OCI-LY7 (cell line): ENCODE measurements at regions not wholly inside any gene's neighbourhood (a gene's known extent, or its start where the extent isn't known, plus 50 kb on each side); places are given as distances from the start of the nearest gene placed in this dataset.
"Not testable (repeated sequence)": the region's sequence is repeated elsewhere in the genome, so short reads cannot be mapped to it uniquely, and the experiment has no call there.

Experiments used
- BruUV-seq: library from RNA; stranded (reverse); fragments of 400-500 nt; replicated peaks from 2 replicates; lab custom pipeline; 2021; lab: Mats Ljungman, UMichigan
- CTCF ChIA-PET: fragments of 300-600 bp; sonication (Branson Sonifier 250); formaldehyde crosslinking; loops from one replicate; lab custom pipeline; 2022; ENCODE audit warnings: antibody characterized with exemption; ENCODE audit not compliant: unreplicated experiment; lab: Charles Lee
- POLR2A ChIA-PET: fragments of 300-600 bp; sonication (Branson Sonifier 250); formaldehyde crosslinking; loops from one replicate; lab custom pipeline; 2022; ENCODE audit warnings: antibody characterized with exemption; lab: Charles Lee
- DNase-seq: peaks from one replicate; pipeline ENCODE4 v3.0.0-alpha.2; 2015; ENCODE audit warnings: low spot score
- H2AFZ ChIP-seq: fragments of 200-600 bp; sonication (generic), shearing (Covaris generic); 2 replicates; pipeline ENCODE4 v1.6.1; 2014; ENCODE audit warnings: mild to moderate bottlenecking, antibody characterized with exemption, low read length, moderate library complexity
- H3K27ac ChIP-seq: fragments of 200-600 bp; sonication (generic); 2 replicates; pipeline ENCODE4 v1.5.1; 2014; ENCODE audit warnings: mixed run types, low read depth, mild to moderate bottlenecking, moderate library complexity, low read length, inconsistent platforms; ENCODE audit not compliant: poor library complexity, severe bottlenecking
- H3K36me3 ChIP-seq: fragments of 200-600 bp; sonication (generic); 2 replicates; pipeline ENCODE4 v1.6.1; 2014; ENCODE audit warnings: mild to moderate bottlenecking, antibody characterized with exemption, low read length, moderate library complexity, mixed read lengths; ENCODE audit not compliant: insufficient read depth
- H3K4me1 ChIP-seq: fragments of 200-600 bp; sonication (generic); 2 replicates; pipeline ENCODE4 v1.5.1; 2014; ENCODE audit warnings: mild to moderate bottlenecking, low read length; ENCODE audit not compliant: insufficient read depth, poor library complexity, severe bottlenecking
- H3K4me2 ChIP-seq: fragments of 200-600 bp; sonication (generic); 2 replicates; pipeline ENCODE4 v1.6.1; 2014; ENCODE audit warnings: mild to moderate bottlenecking, low read length
- H3K4me3 ChIP-seq: fragments of 200-600 bp; sonication (generic); 2 replicates; pipeline ENCODE4 v1.5.1; 2014; ENCODE audit warnings: mild to moderate bottlenecking, low read depth, low read length; ENCODE audit not compliant: poor library complexity, severe bottlenecking
- H3K79me2 ChIP-seq: fragments of 200-600 bp; sonication (generic); 2 replicates; pipeline ENCODE4 v1.6.1; 2016; ENCODE audit warnings: low read depth, mild to moderate bottlenecking, low read length, moderate library complexity, mixed read lengths; ENCODE audit not compliant: insufficient read depth
- H3K9me2 ChIP-seq: fragments of 200-600 bp; sonication (generic); 2 replicates; pipeline ENCODE4 v1.6.1; 2016; ENCODE audit warnings: mild to moderate bottlenecking, low read length, mixed read lengths; ENCODE audit not compliant: insufficient read depth
- H3K9me3 ChIP-seq: fragments of 200-600 bp; sonication (generic); 2 replicates; pipeline ENCODE4 v1.6.1; 2014; ENCODE audit warnings: mild to moderate bottlenecking, mixed run types, low read length, mixed read lengths
- H4K20me1 ChIP-seq: fragments of 200-600 bp; sonication (generic); 2 replicates; pipeline ENCODE4 v1.6.1; 2014; ENCODE audit warnings: mild to moderate bottlenecking, antibody characterized with exemption, low read length, moderate library complexity, mixed read lengths; ENCODE audit not compliant: insufficient read depth
- EZH2phosphoT487 ChIP-seq: fragments of 200-600 bp; sonication (generic); IDR thresholded peaks from 2 replicates; pipeline ENCODE4 v1.6.1; 2018; ENCODE audit warnings: low read depth, borderline replicate concordance, mild to moderate bottlenecking, mixed run types, antibody characterized with exemption, low read length, moderate library complexity, mixed read lengths
- intact Hi-C: fragments of 100-400 bp; cut with micrococcal nuclease; formaldehyde crosslinking; loops from one replicate; pipeline ENCODE4 v1.10.0; 2022; ENCODE audit not compliant: unreplicated experiment
- TF ChIP-seq, protein P1 (sequence below): fragments of 200-600 bp; sonication (generic); conservative IDR thresholded peaks from 2 replicates; pipeline ENCODE4 v1.5.1; 2014; ENCODE audit warnings: mild to moderate bottlenecking, antibody characterized with exemption, low read length, moderate library complexity, mixed read lengths

DNA sequence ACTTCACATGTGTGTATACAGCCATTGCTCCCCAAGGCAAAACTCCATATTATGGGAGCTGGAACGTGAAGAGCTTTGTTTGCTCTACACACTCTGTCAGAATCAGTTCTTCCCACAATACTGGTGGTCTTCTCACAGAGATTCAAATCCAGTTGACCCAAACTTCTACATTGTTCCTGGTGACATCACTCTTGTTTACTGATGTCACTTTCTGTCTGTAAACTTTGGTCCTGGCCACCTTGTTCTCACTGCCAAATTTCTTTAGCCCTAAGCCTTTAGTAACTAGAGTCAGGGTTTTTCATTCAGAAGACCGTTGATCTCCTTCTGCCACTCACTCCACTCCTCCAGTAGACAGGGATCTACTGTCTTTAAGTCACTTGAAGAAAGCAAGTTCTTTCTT lies 386.0 kb upstream of the ZEB2 start:
- TF ChIP-seq EZH2phosphoT487, result no peak
- TF ChIP-seq, protein P1, sequence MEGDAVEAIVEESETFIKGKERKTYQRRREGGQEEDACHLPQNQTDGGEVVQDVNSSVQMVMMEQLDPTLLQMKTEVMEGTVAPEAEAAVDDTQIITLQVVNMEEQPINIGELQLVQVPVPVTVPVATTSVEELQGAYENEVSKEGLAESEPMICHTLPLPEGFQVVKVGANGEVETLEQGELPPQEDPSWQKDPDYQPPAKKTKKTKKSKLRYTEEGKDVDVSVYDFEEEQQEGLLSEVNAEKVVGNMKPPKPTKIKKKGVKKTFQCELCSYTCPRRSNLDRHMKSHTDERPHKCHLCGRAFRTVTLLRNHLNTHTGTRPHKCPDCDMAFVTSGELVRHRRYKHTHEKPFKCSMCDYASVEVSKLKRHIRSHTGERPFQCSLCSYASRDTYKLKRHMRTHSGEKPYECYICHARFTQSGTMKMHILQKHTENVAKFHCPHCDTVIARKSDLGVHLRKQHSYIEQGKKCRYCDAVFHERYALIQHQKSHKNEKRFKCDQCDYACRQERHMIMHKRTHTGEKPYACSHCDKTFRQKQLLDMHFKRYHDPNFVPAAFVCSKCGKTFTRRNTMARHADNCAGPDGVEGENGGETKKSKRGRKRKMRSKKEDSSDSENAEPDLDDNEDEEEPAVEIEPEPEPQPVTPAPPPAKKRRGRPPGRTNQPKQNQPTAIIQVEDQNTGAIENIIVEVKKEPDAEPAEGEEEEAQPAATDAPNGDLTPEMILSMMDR, result no peak
- Histone ChIP-seq H2AFZ (no peak overlapping the region), H3K27ac (no peak overlapping the region), H3K36me3 (no peaks in the 10 kb centered on the region), H3K9me3 (no peaks in the 10 kb centered on the region), H3K9me2 (no peaks in the 10 kb centered on the region), H3K4me2 (no peak overlapping the region), H3K79me2 (no peaks in the 10 kb centered on the region), H3K4me3 (no peak overlapping the region), H3K4me1 (no peaks in the 10 kb centered on the region), H4K20me1 (no peaks in the 10 kb centered on the region)
- intact Hi-C loops, result no loop called here
- no TSS peak for BruUV-seq
- ChIA-PET CTCF (no interaction called here), POLR2A (interaction anchor here (0.6 to 0.9 kb wide), 3 partner anchors 142 to 1226 kb away, joined by 3 to 5 read pairs (median 3); no protein-coding TSS in a partner anchor)
- DNase-seq, result no peak

DNA sequence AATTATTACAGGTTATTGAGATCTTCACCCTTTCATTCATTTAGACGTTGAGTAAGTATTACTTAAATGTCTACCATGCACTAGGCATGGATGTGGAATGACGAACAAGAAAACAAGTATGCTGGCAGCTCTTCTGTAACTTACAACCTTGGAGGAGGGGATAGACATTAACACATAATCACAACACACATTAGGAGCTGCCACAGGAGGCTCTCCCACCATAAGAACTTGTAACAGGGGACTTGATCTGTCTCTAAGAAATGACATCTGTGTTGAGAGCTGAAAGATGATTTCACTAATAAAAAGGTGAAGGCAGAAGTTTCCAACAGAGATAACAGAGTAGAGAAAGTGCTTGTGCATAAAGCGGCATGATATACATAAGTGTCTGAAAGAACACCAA lies 384.7 kb upstream of the ZEB2 start:
- Histone ChIP-seq H3K9me3 (no peaks in the 10 kb centered on the region), H3K4me2 (no peak overlapping the region), H3K36me3 (no peaks in the 10 kb centered on the region), H3K27ac (no peak overlapping the region), H3K79me2 (no peaks in the 10 kb centered on the region), H3K4me3 (no peak overlapping the region), H4K20me1 (no peaks in the 10 kb centered on the region), H3K4me1 (no peaks in the 10 kb centered on the region), H2AFZ (no peak overlapping the region), H3K9me2 (no peaks in the 10 kb centered on the region)
- no peak for DNase-seq
- ChIA-PET POLR2A (interaction anchor here (0.5 to 0.7 kb wide), 2 partner anchors 20 to 1259 kb away, joined by 3 to 4 read pairs; no protein-coding TSS in a partner anchor), CTCF (no interaction called here)
- BruUV-seq, result no TSS peak
- intact Hi-C loops, result no loop called here
- TF ChIP-seq, protein P1, result no peak
- no peak for TF ChIP-seq EZH2phosphoT487

DNA sequence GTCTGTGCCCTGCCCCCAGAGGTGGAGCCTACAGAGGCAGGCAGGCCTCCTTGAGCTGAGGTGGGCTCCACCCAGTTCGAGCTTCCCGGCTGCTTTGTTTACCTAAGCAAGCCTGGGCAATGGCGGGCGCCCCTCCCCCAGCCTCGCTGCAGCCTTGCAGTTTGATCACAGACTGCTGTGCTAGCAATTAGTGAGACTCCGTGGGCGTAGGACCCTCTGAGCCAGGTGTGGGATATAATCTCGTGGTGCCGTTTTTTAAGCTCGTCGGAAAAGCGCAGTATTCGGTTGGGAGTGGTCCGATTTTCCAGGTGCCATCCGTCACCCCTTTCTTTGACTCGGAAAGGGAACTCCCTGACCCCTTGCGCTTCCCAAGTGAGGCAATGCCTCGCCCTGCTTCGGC lies 383.1 kb upstream of the ZEB2 start:
- H4K20me1 ChIP-seq, POLR2A ChIA-PET, H3K9me3 ChIP-seq, DNase-seq, BruUV-seq, H3K4me2 ChIP-seq, CTCF ChIA-PET, H3K4me3 ChIP-seq, H2AFZ ChIP-seq, H3K4me1 ChIP-seq, H3K79me2 ChIP-seq, H3K36me3 ChIP-seq, H3K27ac ChIP-seq, H3K9me2 ChIP-seq, intact Hi-C loops: not testable (repeated sequence)

DNA sequence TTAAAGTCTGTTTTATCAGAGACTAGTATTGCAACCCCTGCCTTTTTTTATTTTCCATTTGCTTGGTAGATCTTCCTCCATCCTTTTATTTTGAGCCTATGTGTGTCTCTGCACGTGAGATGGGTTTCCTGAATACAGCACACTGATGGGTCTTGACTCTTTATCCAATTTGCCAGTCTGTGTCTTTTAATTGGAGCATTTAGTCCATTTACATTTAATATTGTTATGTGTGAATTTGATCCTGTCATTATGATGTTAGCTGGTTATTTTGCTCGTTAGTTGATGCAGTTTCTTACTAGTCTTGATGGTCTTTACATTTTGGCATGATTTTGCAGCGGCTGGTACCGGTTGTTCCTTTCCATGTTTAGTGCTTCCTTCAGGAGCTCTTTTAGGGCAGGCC lies 381.5 kb upstream of the ZEB2 start:
- intact Hi-C loops, H3K36me3 ChIP-seq, H3K4me3 ChIP-seq, BruUV-seq, H3K4me2 ChIP-seq, CTCF ChIA-PET, H4K20me1 ChIP-seq, POLR2A ChIA-PET, DNase-seq, H2AFZ ChIP-seq, H3K9me2 ChIP-seq, H3K4me1 ChIP-seq, H3K9me3 ChIP-seq, H3K27ac ChIP-seq, H3K79me2 ChIP-seq: not testable (repeated sequence)
